GM18951 (cell line): ENCODE measurements at regions not wholly inside any gene's neighbourhood (a gene's known extent, or its start where the extent isn't known, plus 50 kb on each side); places are given as distances from the start of the nearest gene placed in this dataset.

Experiments used
- POLR2A ChIP-seq: IDR thresholded peaks from 4 replicates; pipeline ENCODE4 v1.6.1; 2011; ENCODE audit warnings: mild to moderate bottlenecking; ENCODE audit not compliant: insufficient read length, insufficient read depth; ENCODE audit errors: extremely low read depth
- in situ Hi-C: fragments of 300-500 bp; cut with MboI; formaldehyde crosslinking; loops from one replicate; pipeline ENCODE4 v1.12.0; 2022; ENCODE audit warnings: low sequenced_read_pairs, mixed read lengths, inconsistent platforms; ENCODE audit not compliant: unreplicated experiment

DNA sequence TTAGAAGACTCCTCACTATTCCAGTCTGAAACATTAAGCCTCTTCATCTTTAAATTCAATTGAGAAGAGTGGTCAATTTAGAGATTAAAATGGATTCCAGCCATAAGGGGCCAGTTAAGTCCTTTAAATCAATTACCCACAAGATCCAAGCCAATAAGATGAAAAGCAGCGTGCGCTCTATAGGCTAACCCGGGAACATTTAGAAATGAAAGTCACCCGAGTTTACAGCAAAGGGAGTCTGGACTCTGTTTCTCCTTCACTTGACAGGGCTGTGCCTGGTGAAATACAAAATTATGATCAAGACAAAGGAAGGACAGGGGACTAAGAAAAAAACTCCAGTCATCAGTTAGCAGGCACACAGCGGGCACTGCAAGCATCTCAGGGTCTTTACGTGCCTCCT, 393.7 kb downstream of the QKI start:
- in situ Hi-C loops = no loop called here
- no peak for TF ChIP-seq POLR2A

GRCh38 chr6:163806755-163807499, 392.4 kb downstream of the QKI start:
- in situ Hi-C loops = no loop called here
- TF ChIP-seq POLR2A = no peak

DNA sequence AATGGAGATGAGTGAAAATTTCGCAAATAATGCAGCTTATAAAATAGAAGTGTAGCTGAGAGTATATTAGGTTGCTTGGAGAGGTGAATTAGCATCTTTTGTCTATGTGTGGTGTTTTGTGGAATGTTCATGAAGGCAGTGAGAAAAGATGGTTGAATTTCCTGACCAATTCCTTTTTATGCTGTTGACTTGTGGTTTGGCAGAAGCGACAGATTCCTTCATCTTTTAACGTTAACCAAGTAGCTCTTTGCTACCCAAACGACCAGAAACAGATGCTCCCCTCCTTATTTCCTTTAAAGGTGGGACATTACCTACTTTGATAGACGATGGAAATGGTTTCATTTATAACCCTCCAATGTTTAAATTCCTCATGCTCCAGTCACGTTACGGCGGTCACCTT, 390.5 kb downstream of the QKI start:
- in situ Hi-C loops = no loop called here

DNA sequence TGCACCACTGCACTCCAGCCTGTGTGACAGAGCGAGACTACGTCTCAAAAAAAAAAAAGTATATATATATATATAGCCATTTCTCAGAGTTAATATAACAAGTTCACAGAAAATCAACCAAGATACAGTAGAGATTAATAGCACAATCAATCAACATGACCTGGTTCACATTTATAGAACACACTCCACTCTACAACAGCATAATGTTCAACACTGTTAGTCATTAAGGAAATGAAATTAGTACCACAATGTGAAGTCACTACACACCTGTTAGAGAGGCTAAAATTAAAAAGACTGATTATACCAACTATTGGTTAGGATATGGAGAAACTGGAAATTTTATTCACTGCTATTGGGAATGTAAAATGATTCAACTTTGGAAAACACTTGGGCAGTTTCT, 387.7 kb downstream of the QKI start:
- no peak for TF ChIP-seq POLR2A
- in situ Hi-C loops = no loop called here

More for the DNA sequence above, 390.5 kb downstream of the QKI start:
- no peak for TF ChIP-seq POLR2A

GRCh38 chr6:163797296-163797845, 382.9 kb downstream of the QKI start:
- TF ChIP-seq POLR2A = no peak
- in situ Hi-C loops = no loop called here

GRCh38 chr6:163793011-163793983, 378.8 kb downstream of the QKI start:
- in situ Hi-C loops = no loop called here
- TF ChIP-seq POLR2A = no peak

- in situ Hi-C loops = no loop called here
- no peak for TF ChIP-seq POLR2A
These were observed 375.8 kb downstream of the QKI start for GRCh38 chr6:163790266-163790840.

- no peak for TF ChIP-seq POLR2A
- in situ Hi-C loops = no loop called here
These were observed 374.8 kb downstream of the QKI start for GRCh38 chr6:163789199-163789810.

DNA sequence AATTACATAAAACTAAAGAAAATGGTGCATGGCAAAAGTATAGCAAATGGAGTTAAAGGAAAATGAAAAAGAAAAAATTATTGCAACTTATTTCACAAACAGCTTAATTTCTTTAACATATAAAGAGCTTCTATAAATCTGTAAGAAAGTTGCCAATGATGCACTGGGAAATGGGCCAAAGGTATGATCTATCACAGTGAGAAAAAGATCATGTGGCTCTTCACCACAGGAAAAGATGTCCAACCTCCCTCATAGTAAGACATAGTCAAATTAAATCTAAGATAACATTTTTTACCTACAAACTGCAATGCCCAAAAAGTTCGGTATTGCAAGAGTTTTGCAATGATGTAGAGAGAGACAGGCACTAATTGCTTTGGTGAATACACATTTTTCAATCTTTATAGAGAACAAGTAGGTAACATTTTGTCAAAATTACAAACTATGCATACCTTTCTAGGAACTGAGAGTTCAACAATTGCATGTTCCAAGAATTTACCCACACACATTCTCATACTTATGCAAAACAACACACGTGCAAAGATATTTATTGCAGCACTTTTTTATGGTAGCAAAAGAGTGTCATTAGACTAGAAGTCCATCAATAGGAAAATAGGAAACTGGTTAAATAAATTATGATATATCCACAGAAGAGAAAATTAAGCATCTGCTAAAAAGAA, 372.6 kb downstream of the QKI start:
- no peak for TF ChIP-seq POLR2A
- in situ Hi-C loops = no loop called here

DNA sequence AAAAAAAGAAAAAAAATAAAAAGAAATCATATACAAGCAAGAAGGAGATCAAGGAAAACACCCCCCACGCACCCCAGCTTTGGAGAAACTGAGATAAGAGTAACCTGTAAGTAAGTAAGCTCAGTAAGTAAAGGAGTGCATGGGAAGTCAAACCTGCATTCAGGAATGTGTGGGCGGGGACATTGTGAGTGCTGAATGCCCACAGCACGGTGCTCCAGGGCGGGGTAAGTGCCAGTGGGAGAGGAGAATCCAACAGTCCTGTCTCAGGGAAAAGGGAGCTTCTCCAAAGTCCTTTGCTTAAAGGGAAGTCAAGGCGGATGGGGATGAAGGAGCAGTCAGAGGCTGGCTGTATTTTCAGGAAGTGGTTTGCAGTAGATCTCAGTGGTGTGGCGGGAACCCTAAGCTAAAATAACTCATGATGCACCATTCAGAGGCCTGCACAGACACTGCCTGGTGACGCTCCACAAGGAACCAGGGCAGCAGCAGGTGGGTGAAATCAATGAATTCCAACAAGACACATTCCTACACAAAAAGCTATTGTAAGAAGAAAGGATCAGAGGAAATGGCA, 368.0 kb downstream of the QKI start:
- in situ Hi-C loops = no loop called here

DNA sequence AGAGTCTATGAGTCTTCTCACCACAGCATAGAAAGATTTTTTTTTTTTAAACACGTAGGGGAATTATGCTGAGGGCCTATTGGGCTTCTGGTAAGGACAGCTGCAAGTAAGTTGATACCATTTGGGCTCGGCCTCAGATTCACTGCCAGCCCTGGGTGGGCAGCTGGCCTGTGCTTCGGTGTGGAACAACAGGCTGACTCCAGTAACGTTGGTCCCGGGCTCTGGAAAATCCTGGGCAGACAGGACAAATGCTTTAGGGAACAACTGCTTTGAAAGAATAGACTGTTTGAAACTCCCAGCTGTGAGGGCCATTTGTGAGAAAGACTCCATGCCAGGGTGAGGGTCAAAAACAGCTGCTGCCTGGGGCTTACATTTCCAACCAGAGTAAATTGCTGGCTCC, 366.5 kb downstream of the QKI start:
- in situ Hi-C loops = no loop called here
- TF ChIP-seq POLR2A = no peak

More for the DNA sequence above, 368.0 kb downstream of the QKI start:
- TF ChIP-seq POLR2A = no peak

DNA sequence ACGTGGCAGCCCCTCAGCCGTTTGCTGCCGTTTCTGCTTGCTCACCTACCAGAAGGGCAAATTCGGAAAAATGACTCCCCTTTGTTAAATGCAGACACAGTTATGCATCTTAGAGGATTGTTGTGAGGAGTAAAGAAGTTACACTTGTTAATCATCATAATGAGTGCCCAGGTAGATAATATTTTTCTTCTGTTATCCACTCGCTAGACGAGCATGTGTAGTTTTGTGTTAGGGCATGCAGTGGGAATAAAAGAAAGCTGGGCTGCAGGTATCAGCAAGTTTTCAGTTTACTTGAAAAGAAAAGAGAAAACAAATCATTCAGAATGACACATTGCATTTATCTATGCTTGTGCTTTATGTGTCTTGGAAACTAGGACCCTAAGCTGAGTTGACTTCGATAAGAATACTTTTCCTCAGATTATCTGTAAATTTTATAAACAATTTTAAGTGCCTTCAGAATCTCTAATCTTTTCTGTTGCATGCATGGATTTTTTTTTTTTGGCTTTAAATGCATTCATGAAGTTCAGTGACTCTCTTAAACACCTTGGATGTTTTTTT, 365.3 kb downstream of the QKI start:
- TF ChIP-seq POLR2A = no peak
- in situ Hi-C loops = no loop called here
